Activated naive CD8-positive, alpha-beta T cell treated with anti-CD3 and anti-CD28 coated beads, Interleukin-2, amount 50 U/mL, for 24 hours (primary cell): ENCODE measurements at regions not wholly inside any gene's neighbourhood (a gene's known extent, or its start where the extent isn't known, plus 50 kb on each side); places are given as distances from the start of the nearest gene placed in this dataset.

ENCODE experiments used
- ATAC-seq: fragments of 150-1000 bp; cut with Tn5 transposase; one replicate; pipeline ENCODE4 v1.10.0; 2021
- DNase-seq: peaks from one replicate; pipeline ENCODE4 v3.0.0; 2021
- H3K27ac Mint-ChIP-seq: one replicate; pipeline ENCODE4 v1.8.0; 2021; ENCODE audit warnings: mild to moderate bottlenecking, mixed read lengths
- H3K27me3 Mint-ChIP-seq: one replicate; pipeline ENCODE4 v1.8.0; 2021; ENCODE audit warnings: mixed read lengths
- H3K36me3 Mint-ChIP-seq: one replicate; pipeline ENCODE4 v1.8.0; 2021; ENCODE audit warnings: low read depth, mixed read lengths
- H3K4me1 Mint-ChIP-seq: one replicate; pipeline ENCODE4 v1.8.0; 2021; ENCODE audit warnings: mixed read lengths
- H3K4me3 Mint-ChIP-seq: one replicate; pipeline ENCODE4 v1.8.0; 2021; ENCODE audit warnings: mild to moderate bottlenecking, moderate library complexity, mixed read lengths
- H3K9me3 Mint-ChIP-seq: one replicate; pipeline ENCODE4 v1.8.0; 2021; ENCODE audit warnings: mixed read lengths

DNA sequence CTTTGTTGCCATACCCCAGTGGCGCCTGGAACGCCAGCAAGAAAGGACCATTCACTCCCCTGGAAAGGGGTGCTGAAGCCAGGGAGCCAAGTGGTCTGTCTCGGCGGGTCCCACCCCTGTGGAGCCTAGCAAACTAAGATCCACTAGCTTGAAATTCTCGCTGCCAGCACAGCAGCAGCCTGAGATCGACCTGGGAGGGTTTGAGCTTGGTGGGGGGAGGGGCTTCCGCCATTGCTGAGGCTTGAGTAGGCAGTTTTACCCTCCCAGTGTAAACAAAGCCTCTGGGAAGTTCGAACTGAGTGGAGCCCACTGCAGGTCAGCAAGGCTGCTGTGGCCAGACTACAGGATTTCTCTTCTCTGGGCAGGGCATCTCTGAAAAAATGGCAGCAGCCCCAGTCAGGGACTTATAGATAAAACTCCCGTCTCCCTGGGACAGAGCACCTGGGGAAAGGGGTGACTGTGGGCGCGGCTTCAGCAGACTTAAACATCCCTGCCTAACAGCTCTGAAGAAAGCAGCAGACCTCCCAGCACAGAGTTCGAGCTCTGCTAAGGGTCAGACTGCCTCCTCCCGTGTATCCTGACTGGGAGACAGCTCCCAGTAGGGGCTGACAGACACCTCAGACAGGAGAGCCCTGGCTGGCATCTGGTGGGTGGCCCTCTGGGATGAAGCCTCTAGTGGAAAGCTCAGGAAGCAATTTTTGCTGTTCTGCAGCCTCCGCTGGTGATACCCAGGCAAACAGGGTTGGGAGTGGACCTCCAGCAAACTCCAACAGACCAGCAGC is 281.1 kb upstream of the SP4 start:
- H3K36me3 Mint-ChIP-seq = no peaks in the 10 kb centered on the region
- no peak overlapping the region for H3K27ac Mint-ChIP-seq
- no peak for ATAC-seq
- H3K4me3 Mint-ChIP-seq = no peak overlapping the region
- DNase-seq = no peak
- H3K9me3 Mint-ChIP-seq = no peaks in the 10 kb centered on the region
- H3K27me3 Mint-ChIP-seq = peaks cover 1% of the 10 kb centered on the region
- H3K4me1 Mint-ChIP-seq = no peaks in the 10 kb centered on the region

DNA sequence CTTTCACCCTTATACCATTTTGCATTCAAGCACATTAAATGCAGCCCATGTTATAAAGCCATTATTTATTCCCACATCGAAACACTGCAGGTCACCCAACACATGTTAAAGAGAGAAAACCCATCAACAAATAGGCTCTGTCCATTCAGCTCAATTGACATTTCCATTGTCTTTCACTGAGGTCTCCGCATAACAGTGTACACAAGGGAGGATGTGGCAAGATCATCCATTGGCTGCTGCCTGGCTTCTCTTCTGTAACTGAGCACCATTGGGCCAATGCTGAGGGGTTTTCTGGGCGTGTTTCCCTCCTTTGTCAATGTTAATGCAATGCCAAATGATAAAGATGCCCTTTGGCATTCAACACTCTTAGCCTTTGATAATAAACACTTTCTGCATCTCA is 278.1 kb upstream of the SP4 start:
- no peaks in the 10 kb centered on the region for H3K36me3 Mint-ChIP-seq
- H3K9me3 Mint-ChIP-seq = no peaks in the 10 kb centered on the region
- no peak overlapping the region for H3K27ac Mint-ChIP-seq
- ATAC-seq = no peak
- no peaks in the 10 kb centered on the region for H3K4me1 Mint-ChIP-seq
- no peak for DNase-seq
- peaks cover 2% of the 10 kb centered on the region for H3K27me3 Mint-ChIP-seq
- no peak overlapping the region for H3K4me3 Mint-ChIP-seq

DNA sequence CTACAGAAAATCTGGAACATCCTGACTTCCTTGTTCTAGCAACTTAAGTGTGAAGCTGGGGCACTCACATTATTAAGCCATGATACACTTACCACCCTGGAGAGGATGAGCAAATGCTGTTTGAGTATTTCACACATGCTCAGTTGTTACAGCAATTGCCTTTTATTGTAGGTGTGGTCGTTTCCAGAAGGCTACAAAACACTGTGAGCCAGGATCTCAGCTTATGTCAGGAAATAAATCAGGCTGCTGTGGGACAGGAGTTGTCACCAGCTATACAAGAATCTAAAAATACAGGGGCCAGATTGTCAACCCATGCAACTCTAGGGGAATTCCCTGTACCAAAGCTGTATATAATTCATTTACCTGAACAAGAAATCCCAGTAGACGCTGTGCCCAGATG is 273.3 kb upstream of the SP4 start:
- Mint-ChIP-seq H3K4me1 (no peaks in the 10 kb centered on the region), H3K27me3 (peaks cover 2% of the 10 kb centered on the region), H3K27ac (no peak overlapping the region), H3K9me3 (no peaks in the 10 kb centered on the region), H3K36me3 (no peaks in the 10 kb centered on the region), H3K4me3 (no peak overlapping the region)
- DNase-seq = no peak
- no peak for ATAC-seq

DNA sequence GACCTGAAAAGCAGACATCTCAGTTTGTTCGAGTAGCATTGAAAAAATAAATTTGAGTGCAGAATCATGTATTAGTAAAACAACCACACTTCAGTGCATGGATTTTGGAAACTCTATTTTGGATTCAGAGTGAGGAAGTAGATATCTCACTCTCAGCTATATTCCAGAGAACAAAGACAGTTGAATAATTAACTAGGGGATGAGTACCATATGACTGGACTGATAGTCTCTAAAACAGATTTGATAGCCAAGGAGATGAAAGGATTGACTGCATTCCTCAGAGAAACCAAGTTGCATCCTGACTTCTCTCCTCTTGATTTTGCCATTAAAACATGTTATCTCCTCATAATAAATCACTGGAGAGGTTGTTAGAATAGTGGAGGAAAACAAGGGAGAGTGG is 268.4 kb upstream of the SP4 start:
- Mint-ChIP-seq H3K4me3 (no peak overlapping the region), H3K4me1 (no peaks in the 10 kb centered on the region), H3K9me3 (no peaks in the 10 kb centered on the region), H3K27me3 (peaks cover 3% of the 10 kb centered on the region), H3K36me3 (no peaks in the 10 kb centered on the region), H3K27ac (no peak overlapping the region)
- no peak for DNase-seq
- no peak for ATAC-seq

DNA sequence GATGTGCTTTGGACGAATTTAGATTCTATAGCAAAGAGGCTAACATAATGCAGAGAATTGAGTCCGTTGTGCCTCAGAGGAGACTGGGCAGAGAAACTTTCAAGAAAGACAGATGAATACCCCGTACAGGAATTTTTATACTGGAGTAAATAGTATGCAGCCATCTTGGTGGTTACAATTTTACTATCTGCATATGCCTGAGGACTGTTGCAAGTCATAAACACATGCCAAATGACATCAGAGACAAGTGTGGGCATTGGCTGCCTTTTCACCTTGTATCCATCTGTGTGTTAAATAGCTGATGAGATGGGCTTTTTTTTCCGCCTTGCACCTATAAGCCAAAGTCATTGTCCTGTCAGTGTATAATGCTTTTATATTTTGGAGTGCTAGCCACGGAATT is 267.5 kb upstream of the SP4 start:
- Mint-ChIP-seq H3K4me3 (no peak overlapping the region), H3K27ac (no peak overlapping the region), H3K27me3 (peaks cover 8% of the 10 kb centered on the region), H3K36me3 (no peaks in the 10 kb centered on the region), H3K9me3 (no peaks in the 10 kb centered on the region), H3K4me1 (no peaks in the 10 kb centered on the region)
- DNase-seq (no peak), ATAC-seq (no peak)

DNA sequence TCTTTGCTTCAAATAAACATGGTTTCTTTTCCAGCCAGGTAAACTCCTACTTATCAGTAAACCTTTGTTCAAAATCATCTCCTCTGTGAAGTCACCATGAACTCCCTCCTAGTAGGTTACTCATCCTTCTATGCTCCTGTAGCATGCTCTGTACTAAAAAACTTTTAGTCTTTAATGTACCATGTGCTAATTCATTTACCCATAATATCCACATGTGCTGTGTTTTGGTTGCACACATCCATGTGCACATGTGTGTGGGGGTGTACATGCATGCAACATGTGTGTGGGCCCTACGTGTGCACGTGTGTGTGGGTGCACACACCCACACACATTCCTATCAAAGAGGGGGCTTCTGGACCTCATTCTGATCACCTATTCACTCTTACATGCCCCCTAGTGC is 259.9 kb upstream of the SP4 start:
- Mint-ChIP-seq H3K4me3 (no peak overlapping the region), H3K27ac (no peak overlapping the region), H3K4me1 (no peaks in the 10 kb centered on the region), H3K27me3 (peaks cover 42% of the 10 kb centered on the region), H3K9me3 (no peaks in the 10 kb centered on the region), H3K36me3 (no peaks in the 10 kb centered on the region)
- no peak for DNase-seq
- no peak for ATAC-seq

DNA sequence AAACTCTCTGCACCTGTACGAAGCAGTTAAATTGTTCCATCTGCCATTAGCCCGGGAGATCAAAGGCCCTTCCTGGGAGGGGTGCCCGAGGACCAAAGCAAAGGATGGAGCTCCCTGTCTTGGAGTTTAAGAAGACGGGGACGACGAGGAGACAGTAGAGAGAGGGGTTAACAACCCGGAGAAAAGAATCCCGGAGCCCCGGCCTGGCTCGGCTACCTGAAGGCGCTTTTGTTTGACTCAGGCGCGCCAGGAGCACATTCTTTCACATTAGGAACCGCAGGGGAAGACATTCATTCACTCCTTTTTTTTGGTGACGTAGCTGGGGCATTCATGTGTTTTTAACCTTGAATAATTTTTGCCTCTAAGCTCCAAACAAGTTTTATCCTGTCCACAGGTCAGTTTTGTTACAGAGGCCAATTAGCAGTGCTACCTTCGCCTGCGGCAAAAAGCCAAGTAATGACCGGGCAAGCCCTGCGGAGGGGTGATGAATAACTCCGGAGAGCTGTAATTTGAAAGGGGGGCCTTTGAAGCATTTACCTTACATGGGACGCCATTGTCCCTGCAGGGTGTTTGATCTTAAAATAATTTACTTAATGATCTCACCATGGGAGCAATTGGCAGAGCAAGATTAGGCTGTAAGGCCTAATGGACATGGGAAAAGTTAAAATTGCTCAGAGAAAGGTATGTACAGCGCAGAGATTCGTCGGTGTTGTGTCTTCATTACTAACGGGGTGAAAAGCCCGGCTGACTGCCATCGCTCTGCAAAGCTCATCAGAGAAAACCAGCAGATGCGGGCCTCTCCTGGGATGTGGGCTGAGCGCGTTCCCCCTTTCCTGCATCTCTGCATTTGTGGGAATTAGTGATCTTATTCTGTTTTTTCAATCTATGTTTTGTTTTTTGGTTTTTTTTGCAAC is 258.0 kb upstream of the SP4 start:
- Mint-ChIP-seq H3K27ac (no peak overlapping the region), H3K9me3 (peaks cover 4% of the 10 kb centered on the region), H3K27me3 (peaks cover 42% of the 10 kb centered on the region), H3K36me3 (no peaks in the 10 kb centered on the region), H3K4me1 (no peaks in the 10 kb centered on the region), H3K4me3 (no peak overlapping the region)
- ATAC-seq (no peak), DNase-seq (no peak)

DNA sequence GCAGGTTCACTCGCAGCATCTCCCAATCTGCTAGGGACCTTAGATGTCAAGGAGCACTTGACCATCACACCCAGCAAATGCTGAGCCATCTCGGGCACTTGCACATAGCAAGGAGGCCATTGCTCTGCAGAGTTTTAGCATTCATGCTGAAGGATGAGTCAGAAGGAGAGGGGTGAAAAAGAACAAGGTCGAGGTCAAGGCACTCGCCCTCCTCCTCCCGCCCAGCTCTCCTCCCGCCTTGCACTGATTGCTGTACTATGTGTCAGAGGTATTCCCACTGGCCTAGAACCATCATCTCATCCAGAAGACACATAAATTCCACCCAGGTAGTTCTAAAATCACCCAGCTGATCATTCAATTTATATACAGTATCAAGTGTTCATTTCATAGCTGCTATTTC is 255.1 kb upstream of the SP4 start:
- H3K4me3 Mint-ChIP-seq = no peak overlapping the region
- ATAC-seq (no peak), DNase-seq (no peak)
- no peaks in the 10 kb centered on the region for H3K36me3 Mint-ChIP-seq
- peaks cover 36% of the 10 kb centered on the region for H3K27me3 Mint-ChIP-seq
- peaks cover 4% of the 10 kb centered on the region for H3K9me3 Mint-ChIP-seq
- H3K4me1 Mint-ChIP-seq = no peaks in the 10 kb centered on the region
- no peak overlapping the region for H3K27ac Mint-ChIP-seq

DNA sequence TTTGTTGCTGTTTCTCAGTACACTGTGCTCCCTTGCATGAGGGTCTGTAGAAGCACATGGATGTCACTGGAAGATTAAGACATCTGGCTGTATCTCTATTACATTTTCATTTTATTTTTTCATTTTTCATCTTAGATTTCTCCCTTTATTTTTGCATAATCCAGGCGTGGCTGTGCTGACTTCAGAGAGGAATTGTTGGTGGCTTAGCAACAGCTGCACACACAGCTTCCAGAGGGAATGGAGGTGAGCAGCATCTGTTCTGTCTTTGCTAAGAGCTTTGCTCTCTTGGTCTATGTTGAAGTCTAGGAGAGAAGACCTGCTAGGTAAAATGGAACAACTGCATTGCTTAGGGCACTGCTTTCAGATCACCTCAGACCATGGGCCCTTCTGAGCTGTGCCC is 254.4 kb upstream of the SP4 start:
- Mint-ChIP-seq H3K27me3 (peaks cover 36% of the 10 kb centered on the region), H3K4me3 (no peak overlapping the region), H3K27ac (no peak overlapping the region), H3K4me1 (no peaks in the 10 kb centered on the region), H3K9me3 (peaks cover 4% of the 10 kb centered on the region), H3K36me3 (no peaks in the 10 kb centered on the region)
- DNase-seq = no peak
- no peak for ATAC-seq

DNA sequence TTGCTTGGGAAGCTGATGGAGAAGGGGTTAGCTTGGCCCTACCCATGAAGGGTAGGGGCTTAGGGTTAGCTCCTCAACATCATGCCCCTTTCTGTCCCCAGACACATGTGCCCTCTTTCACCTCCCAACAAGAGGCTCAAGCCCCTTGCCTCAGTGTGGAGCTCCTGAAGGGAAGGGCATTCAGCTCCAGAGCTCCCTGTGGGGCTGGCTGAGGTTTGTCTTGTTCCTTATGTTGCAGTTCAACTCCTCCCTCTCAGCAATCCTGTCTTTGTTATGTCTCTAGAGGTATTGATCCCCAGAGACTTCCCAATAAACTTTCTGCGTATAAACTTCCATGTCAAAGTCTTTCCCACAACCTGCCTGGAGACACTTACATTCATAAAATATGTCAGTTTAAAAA is 252.2 kb upstream of the SP4 start:
- ATAC-seq = no peak
- Mint-ChIP-seq H3K27me3 (peaks cover 20% of the 10 kb centered on the region), H3K27ac (no peak overlapping the region), H3K36me3 (no peaks in the 10 kb centered on the region), H3K9me3 (peaks cover 7% of the 10 kb centered on the region), H3K4me1 (no peaks in the 10 kb centered on the region), H3K4me3 (no peak overlapping the region)
- no peak for DNase-seq

DNA sequence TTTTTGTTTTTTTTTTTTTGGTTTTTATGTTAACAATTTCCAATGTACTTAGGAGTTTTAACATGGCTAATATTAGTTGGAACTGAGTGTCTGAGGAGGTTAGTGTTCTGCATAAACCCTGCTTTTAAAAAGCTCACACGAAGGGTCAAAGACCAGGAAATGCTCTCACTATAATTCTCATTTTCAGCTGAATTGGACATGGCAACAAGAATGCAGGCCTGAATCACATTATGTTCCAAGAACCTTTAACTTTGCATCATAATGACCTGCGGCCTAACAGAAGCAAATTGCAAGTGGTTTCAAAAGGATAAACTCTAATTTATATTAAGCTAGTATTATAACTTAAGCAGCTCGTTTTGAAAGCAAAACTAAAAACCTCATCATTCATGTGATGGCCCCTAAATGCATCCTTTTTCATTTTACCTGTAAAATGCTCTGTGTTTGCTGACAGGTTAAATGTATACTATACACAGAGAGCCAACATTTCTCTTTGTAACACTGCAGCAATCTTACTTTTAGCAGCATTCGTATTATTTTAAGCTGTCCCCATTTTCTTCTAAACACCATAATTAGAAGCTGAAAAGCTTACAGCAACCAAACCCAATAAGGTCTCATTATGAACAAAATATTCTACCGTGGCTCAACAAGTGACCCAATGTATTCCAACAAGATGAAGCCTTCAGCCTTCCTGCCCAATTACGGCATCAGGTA is 242.8 kb upstream of the SP4 start:
- peaks cover 7% of the 10 kb centered on the region for H3K27me3 Mint-ChIP-seq
- no peak for DNase-seq
- peaks cover 3% of the 10 kb centered on the region for H3K36me3 Mint-ChIP-seq
- no peaks in the 10 kb centered on the region for H3K4me1 Mint-ChIP-seq
- H3K27ac Mint-ChIP-seq = no peak overlapping the region
- H3K9me3 Mint-ChIP-seq = peaks cover 6% of the 10 kb centered on the region
- H3K4me3 Mint-ChIP-seq = no peak overlapping the region
- ATAC-seq = no peak

DNA sequence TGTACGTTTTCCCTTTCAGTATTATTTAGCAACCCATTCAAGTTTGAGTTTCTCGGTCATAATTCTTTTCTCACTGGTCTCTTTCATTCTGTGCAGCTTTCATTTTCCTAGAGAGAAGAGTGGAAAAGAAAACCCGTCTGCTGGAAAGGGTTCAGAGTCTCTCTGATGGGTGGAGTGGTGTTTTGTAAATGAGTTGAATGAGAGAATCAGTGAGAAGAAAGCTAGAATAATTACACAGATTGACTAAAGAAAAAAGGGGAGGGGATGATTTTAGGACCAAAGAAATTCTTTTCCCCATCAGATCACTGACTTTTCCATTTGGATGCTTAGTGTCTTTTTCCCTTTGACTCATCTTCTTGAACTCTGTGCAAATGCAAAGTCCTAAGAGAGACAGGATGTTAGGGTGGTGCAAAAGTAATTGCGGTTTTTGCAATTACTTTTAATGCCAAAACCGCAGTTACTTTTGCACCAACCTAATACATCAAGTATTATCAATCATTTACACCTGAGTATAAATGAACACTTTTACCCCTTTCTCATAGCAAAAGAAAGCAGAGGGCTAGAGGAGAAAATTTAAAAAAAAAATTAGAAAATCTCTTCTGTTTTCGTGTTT is 242.1 kb upstream of the SP4 start:
- Mint-ChIP-seq H3K27me3 (peaks cover 7% of the 10 kb centered on the region), H3K36me3 (peaks cover 3% of the 10 kb centered on the region), H3K4me3 (no peak overlapping the region), H3K9me3 (peaks cover 6% of the 10 kb centered on the region), H3K27ac (no peak overlapping the region), H3K4me1 (no peaks in the 10 kb centered on the region)
- DNase-seq (no peak), ATAC-seq (no peak)

DNA sequence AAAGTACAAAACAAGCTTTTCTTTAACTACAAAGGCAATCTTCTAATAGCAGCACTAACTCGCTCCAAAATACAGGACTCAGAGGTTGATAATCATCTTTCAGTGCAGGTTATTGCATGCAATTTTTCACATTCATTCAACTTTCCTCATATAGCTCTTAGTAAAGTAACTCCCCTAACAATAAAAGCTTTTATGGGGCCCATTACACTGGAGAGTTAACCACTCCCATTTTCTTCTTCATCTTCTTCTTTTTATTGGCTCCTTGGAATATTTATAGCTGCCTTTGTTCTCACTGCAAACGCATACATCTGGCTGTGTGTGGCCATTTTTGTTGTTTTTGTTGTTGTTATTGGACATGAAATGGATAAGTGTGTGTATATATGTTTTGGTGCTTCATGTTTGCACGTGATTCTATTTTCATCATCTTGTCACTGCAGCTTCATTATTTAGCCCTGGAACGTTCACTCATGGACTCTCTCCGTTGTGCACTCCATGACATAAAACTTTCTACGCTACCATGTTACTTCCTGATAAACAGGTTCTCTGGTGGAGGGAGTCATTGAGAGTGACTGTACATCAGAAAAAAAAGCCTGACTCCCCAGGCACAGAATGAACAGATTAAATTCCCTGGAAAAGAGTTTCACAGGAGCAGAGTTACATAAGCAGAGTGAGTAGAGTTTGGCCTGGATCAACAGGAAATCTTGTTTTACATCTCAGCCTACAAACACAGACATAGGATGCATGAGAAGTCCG is 236.4 kb upstream of the SP4 start:
- no peaks in the 10 kb centered on the region for H3K9me3 Mint-ChIP-seq
- no peak for ATAC-seq
- DNase-seq = no peak
- no peaks in the 10 kb centered on the region for H3K4me1 Mint-ChIP-seq
- no peaks in the 10 kb centered on the region for H3K27me3 Mint-ChIP-seq
- no peak overlapping the region for H3K27ac Mint-ChIP-seq
- no peaks in the 10 kb centered on the region for H3K36me3 Mint-ChIP-seq
- H3K4me3 Mint-ChIP-seq = no peak overlapping the region

DNA sequence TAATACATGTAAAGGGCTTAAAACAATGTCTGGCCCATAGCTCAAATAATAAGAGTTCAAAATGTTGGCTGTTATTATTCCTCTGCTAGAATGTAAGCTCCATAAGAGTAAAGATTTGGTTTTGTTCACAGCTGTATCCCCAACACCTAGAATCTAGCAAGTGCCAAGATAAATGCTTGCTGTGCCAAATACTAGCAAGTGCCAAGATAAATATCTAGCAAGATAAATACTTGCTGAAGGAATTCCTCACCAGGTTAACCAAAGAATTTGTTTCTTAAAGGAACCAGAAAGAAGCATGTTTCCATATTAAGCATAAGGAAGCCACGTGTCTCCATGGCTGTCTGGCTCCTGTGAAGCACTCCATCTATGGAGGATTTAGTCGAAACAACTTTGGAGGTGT is 235.2 kb upstream of the SP4 start:
- Mint-ChIP-seq H3K4me1 (no peaks in the 10 kb centered on the region), H3K27ac (no peak overlapping the region), H3K4me3 (no peak overlapping the region), H3K36me3 (no peaks in the 10 kb centered on the region), H3K9me3 (peaks cover 3% of the 10 kb centered on the region), H3K27me3 (no peaks in the 10 kb centered on the region)
- no peak for ATAC-seq
- DNase-seq = no peak
